ENCODE measurements at regions not wholly inside any gene's neighbourhood (a gene's known extent, or its start where the extent isn't known, plus 50 kb on each side); places are given as distances from the start of the nearest gene placed in this dataset.

- no peak for DNase-seq
Measured at GRCh38 chr2:128714851-128715312, 396.2 kb upstream of the HS6ST1 start.

- no peak for DNase-seq
Measured at GRCh38 chr2:128715360-128715759, 396.7 kb upstream of the HS6ST1 start.

- DNase-seq, result no peak
Measured at GRCh38 chr2:128716299-128716721, 397.6 kb upstream of the HS6ST1 start.

- DNase-seq, result no peak
Measured at GRCh38 chr2:128717758-128718710, 399.4 kb upstream of the HS6ST1 start.

GRCh38 chr2:128720080-128721022 is 401.7 kb upstream of the HS6ST1 start:
- DNase-seq, result no peak

- DNase-seq, result no peak
Measured at GRCh38 chr2:128721096-128721495, 402.4 kb upstream of the HS6ST1 start.

GRCh38 chr2:128722489-128722888 is 403.8 kb upstream of the HS6ST1 start:
- DNase-seq, result no peak

GRCh38 chr2:128724547-128724946 is 405.9 kb upstream of the HS6ST1 start:
- DNase-seq, result no peak

GRCh38 chr2:128724972-128725371 is 406.3 kb upstream of the HS6ST1 start:
- DNase-seq, result no peak

GRCh38 chr2:128726236-128726635 is 407.6 kb upstream of the HS6ST1 start:
- no peak for DNase-seq

- no peak for DNase-seq
Measured at GRCh38 chr2:128726911-128727310, 408.2 kb upstream of the HS6ST1 start.

- no peak for DNase-seq
Measured at GRCh38 chr2:128727404-128727803, 408.7 kb upstream of the HS6ST1 start.

- no peak for DNase-seq
Measured at GRCh38 chr2:128727914-128728313, 409.2 kb upstream of the HS6ST1 start.

GRCh38 chr2:128729051-128729450 is 410.4 kb upstream of the HS6ST1 start:
- no peak for DNase-seq

GRCh38 chr2:128731994-128732650 is 413.5 kb upstream of the HS6ST1 start:
- DNase-seq, result no peak

GRCh38 chr2:128732976-128733431 is 414.3 kb upstream of the HS6ST1 start:
- DNase-seq, result no peak

GRCh38 chr2:128733450-128733849 is 414.8 kb upstream of the HS6ST1 start:
- DNase-seq, result no peak

GRCh38 chr2:128734521-128735295 is 416.0 kb upstream of the HS6ST1 start:
- DNase-seq, result no peak

- no peak for DNase-seq
Measured at GRCh38 chr2:128735296-128735960, 416.8 kb upstream of the HS6ST1 start.

- no peak for DNase-seq
Measured at GRCh38 chr2:128736046-128736688, 417.5 kb upstream of the HS6ST1 start.

All from T1000 (cell line).